ENCODE measurements at regions not wholly inside any gene's neighbourhood (a gene's known extent, or its start where the extent isn't known, plus 50 kb on each side); places are given as distances from the start of the nearest gene placed in this dataset.

DNA sequence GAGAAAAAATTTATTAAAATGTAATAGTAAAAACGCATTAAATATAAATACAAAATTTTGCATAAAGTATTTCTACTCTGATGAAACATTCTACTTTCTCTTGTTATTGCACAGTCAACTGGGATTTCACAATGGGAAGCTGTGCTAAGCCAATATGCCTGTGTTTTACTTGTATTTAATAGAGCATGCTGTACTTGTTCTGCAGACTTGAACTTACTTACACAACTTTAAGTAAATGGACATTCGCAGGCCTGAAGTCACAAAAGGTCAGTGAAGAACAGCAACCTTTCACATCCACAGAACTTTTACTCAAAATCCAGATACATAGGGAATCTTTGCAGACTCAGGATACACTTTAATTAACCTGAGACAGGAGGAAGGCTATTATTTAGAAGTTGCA is 409.5 kb downstream of the BTBD3 start:
- TF ChIP-seq POLR2A (IDR thresholded peaks at IDR 0.05; ENCODE audit: low read length) = no peak
- TF ChIP-seq GATA1 (IDR thresholded peaks at IDR 0.05; ENCODE audit: low read depth, low read length) = no peak
